ENCODE measurements at regions not wholly inside any gene's neighbourhood (a gene's known extent, or its start where the extent isn't known, plus 50 kb on each side); places are given as distances from the start of the nearest gene placed in this dataset.
"Not testable (repeated sequence)": the region's sequence is repeated elsewhere in the genome, so short reads cannot be mapped to it uniquely, and the experiment has no call there.

DNA sequence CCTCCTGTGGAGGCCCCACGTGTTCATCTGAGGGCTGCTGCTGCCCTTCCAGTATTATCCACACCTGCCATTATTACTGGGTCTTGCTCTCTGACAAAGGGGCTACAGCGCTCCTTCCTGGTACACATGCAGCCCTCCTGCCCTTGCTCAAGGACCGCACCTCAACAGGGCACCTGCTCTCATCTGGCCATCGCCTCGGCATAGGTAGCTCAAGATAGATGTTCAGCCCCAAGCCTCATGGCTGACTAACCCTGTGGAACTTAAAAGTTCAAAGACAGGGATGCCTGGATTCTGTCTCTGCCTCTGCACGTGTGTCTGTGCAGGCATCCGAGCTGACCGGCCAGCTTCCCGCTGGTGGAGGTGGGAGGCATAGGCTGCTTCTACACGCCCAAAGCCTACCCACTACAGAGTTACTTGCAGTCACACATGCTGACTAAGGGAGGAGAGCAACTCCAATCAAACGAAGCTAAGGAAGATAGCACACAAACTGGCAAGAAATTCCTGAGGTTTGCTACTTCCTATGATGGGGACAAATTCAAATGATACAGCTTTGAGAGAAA lies 152.5 kb upstream of the ATP10A start:
- DNase-seq = no peak

DNA sequence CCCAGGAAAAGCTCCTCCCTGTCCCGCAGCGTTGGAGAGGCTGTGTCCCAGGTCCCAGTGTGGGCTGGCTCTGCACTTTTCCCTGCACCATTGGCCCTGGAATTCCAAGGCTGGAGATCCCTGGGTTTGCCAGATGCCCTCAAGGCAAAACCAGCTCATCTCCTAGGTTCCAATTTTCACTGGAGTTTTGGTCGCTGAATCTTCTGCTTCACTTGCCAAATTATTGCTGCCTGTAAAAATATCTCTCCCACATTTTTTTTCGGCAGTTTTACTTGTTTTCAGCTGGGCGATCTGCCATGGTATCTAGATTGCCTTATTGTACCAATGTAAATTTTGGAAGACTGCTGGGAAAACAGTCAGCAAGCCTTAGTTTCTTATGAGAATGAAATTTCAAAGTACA lies 150.9 kb upstream of the ATP10A start:
- DNase-seq = no peak

DNA sequence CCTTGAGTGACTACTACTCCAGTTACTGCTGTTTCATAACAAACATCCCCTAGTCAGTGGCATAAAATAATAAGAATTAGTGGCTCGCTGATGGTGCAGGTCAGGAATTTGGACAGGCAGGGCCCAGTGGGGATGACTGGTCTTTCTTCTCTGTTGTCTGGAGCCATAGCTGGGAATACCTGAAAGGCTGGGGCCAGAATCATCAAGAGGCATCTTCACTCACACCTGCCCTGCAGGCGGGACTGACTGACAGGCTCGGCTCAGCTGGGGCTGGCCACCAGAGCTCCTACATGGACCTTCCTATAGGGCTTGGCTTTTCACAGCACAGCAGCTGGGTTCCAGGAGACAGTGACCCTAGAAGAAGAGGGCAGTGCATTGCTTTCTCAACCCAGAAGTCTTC lies 148.8 kb upstream of the ATP10A start:
- DNase-seq = no peak

DNA sequence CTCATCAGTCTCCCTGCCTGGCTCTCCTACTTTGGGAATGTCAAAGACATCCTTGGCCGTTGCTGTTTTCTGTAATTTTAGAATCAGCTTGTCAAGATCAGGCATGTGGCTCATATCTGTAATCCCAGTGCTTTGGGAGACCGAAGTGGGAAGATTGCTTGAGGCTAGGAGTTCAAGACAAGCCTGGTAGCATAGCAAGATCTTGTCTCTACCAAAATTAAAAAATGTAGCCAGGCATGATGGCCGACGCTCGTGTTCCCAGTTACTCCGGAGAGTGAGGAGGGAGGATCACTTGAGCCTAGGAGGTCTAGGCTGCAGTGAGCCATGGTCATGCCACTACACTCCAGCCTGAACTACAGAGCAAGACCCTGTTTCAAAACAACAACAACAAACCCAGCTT lies 144.0 kb upstream of the ATP10A start:
- no peak for DNase-seq

DNA sequence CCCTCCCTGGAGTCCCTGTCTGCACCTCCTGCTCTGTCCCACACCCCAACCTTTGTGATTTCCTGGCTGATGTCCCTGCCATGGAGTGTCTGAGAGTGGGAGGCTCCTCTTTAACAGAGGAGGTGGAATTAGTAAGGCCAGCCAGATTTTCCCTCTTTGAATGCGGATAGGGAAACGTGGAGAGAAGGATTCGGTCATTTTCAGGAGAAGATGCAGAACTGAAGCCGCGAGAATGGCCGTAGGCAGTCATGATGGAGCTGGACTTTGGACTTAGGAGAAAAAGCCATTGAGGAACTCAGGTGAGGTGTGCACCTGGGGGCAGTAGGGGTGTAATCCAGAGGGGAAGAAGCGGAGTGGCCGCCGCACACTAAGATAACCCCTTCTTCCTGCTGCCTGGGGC lies 138.1 kb upstream of the ATP10A start:
- DNase-seq = no peak

DNA sequence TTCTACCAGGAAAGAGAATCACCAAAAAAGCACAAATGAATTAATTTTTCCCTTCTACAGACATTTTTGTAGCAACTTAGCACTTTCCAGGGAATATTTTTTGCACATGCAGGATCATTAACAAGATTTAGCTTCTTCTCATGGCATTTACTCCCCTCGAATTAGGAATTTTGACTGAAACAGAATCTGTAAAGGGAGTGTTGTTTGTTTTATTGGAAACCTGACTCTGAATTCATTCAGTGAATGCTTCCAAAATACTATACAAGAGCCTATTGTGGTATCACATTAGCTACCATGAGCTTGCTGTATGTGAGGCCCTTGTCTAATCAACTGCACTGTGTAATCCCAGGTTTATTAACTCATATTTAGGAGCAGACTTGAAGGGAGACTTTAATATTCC lies 130.4 kb upstream of the ATP10A start:
- peak; percentile 22 for DNase-seq

DNA sequence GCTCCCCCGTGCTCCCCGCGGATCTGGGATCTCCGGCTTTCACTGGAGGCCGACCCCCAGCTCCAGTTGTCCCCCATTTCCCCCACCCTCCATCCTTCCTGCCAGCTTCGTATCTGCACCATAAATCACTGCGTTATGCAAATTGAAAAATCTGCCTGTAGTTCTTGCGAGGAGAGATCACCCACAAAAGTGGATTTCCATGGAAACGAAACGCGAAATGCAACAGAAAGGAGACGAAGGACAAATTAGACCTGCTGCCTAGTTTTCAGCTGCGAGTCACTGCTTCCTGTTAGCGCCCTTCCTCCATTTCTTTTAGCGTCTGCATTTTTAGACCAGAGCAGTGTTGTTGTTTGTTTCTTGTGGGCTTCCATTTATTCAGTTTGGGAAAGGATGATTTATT lies 127.1 kb upstream of the ATP10A start:
- DNase-seq = no peak

DNA sequence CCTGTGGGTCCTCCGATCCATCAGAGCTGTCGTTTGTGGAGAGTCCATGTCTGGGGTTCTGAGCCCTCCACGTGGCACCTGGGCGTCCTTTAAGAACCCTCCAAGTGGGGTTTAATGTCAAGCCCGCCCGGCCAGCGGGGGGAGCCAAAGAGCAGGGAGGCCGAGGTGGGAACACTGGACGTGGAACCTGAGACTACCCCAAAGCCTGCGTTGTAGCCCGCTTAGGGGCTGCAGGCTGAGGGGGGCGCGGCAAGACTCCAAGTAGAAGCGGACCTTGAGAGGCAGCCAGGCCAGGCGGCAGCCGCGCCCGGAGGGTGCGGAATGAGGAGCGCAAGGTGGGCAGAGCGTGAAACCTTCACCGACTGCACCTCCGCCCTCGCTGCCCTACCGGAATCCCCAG lies 126.2 kb upstream of the ATP10A start:
- no peak for DNase-seq

DNA sequence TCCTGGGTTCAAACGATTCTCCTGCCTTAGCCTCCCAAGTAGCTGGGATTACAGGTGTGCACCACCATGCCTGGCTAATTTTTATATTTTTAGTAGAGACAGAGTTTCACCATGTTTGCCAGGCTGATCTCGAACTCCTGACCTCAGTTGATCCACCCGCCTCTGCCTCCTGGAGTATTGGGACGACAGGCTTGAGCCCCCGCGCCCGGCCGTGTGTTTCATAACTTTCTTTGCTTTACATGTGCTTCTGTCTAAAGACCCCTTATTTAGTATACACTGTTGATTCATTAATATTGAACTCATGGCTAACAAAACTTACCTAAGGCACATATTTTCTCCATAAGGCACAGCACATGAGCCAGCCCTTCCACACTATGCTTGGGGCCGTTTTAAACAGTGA lies 125.6 kb upstream of the ATP10A start:
- not testable (repeated sequence) for DNase-seq

DNA sequence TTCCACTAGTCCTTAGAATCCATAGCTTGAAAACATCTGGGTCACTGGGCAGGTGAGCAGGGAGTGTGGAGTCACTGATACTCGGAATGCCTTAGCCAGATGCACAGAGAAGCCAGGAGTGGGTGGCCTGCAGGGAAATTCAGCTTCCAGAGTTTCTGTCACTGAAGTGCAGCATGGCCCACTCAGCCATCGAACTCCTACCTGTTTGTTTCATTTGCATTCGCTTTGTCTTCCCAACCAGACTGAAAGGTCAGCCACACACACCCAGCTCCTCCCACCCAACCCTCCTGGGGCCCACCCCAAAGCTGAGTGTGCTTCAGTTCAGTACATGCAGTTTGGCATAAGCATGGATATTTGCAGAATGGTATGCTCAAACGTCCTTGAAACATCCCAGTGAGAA lies 124.5 kb upstream of the ATP10A start:
- DNase-seq = no peak

DNA sequence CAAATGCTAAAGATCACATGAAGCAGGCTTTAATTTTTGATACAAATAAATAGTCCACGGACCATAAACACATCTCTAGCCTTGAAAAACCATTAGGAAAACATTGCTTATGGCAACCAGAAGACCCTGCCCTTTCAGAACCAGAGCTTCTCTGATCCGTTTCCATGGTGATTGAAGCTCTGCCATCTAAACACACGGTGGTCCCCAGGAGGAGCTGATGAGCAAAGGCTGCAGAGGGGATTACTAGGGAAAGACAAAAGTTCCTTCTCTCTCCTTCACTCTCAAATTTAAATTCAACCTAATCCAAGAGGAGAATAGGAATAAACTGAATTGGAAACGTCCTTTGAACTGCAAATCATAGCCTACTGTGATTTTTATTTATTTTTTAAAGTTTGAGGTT lies 122.0 kb upstream of the ATP10A start:
- no peak for DNase-seq

DNA sequence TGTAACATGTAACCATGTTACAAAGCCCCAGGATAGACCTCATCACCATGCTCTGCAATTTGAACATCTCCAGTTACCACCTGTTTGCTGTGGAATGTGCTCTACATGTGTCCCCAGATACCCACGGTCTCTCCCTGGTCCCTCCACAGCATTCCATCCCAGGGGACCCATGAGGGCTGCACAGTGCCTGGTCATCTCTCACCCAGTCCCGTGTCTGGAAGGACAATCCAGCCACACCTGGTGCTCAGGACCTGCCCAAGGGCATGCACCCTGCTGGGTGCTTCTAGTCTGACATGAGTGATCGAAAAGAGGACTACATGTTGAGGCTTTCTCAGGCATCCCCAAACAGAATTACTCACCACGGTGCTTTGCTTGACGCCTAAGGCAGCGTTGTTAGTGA lies 119.6 kb upstream of the ATP10A start:
- DNase-seq = no peak

DNA sequence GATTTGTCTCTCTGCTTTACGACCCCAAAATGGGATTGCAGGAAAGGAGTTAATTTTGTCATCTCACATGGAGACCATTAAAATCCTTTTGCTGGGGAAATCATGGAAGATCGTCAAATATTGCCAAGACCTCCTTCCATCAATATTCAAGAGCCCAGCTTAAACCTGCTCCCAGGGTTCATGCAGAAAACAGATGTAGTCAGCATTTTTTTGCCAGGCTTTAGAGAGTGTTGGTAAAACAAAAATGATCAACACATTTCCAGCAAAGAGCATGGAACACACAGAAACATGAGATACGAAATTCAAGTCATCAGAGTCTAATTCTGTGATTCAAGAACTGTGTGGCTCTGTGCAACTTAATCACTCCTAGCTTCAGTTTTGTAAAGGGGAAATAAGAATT lies 118.0 kb upstream of the ATP10A start:
- no peak for DNase-seq

DNA sequence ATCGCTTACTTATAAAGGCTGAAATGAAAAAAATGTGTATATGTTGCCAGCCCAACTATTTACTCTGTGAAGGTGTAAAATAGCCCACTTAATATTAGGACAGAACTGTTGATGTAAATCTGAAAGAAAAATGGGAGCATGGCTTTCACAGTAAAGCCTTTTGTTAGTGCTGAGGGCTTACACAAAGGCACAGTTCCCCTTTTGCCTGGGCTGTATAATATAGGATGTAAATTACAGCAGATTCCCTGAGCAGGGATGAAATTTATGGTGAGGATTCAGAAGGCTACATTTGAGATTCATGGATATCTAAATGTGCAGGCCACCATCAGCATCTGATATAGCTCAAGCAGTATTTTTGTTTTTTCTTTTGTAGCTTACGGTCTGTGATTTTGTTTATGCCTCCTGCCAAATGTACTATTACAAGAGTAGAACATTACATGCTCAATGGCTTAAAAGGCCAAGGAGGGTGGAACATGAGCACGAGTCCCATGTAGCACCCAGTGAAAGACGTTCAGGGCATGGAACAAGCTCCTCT lies 109.1 kb upstream of the ATP10A start:
- no peak for DNase-seq

DNA sequence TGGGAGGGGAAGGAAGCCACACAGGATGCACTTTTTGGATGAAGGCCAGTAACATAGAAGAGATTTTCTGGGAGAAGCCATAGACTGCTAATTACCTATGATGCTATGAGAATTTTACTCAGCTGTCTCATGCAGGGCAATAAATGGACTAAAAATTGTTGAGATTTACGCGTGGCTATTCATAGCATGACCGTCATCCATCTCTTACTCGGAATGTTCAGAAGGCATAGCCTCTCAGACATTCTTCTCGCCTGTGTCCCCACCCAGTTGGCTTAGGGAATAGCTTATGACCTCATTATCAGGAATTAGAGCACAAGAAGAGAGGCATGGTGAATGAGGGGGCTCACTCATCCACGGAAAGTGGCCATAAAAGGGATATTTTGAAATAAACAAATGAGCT lies 107.9 kb upstream of the ATP10A start:
- DNase-seq = no peak

DNA sequence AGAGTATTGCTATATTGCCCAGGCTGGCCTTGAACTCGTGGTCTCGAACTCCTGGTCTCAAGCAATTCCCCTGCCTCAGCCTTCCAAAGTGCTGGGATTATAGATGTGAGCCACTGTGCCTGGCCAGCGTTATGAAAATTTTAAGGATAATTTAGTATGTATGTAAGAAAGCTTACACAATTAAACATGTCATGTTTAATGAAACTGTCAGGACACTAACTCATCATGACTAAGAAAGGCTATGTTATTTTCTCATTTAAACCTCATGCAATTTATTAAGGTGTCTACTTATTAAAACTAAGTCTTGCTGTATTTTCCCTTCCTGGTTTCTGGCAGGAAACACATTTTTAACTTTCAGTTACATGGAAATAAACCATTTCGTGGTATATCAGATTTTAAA lies 106.8 kb upstream of the ATP10A start:
- DNase-seq = no peak

DNA sequence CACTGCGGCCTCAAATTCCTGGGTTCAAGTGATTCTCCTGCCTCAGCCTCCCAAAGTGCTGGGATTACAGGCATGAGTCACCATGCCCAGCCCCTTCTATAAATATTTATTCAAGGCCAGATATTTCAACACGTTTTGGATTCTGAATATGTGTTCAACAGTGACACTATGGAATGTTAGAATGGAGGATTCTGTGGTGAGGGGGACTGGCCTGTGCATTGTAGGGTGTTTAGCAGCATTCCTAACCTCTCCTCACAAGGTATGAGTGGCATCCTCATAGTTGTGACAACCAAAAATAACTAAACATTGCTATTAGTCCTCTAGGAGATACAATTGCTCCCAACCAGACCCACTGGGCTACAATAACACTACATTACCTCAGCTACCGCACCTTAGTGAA lies 104.0 kb upstream of the ATP10A start:
- DNase-seq = no peak

DNA sequence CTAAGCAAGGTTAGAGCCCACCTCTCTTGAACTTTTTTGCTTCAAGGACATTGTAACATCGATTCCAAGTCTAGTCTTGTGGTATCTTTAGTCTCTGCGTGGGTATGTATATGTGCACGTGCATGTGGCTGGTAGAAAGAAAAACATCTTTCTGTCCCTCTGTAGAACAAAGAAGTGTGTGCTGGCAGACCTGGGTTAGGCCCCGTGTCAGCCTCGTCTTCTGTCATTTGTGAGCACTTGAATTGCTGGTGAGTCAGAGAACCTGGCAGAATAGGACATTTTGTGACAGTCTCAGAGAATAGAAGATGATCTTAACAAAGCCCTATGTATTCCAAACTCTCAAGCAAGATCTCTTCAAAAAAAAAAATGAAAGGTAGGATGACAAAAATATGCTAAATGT lies 102.2 kb upstream of the ATP10A start:
- DNase-seq = no peak

DNA sequence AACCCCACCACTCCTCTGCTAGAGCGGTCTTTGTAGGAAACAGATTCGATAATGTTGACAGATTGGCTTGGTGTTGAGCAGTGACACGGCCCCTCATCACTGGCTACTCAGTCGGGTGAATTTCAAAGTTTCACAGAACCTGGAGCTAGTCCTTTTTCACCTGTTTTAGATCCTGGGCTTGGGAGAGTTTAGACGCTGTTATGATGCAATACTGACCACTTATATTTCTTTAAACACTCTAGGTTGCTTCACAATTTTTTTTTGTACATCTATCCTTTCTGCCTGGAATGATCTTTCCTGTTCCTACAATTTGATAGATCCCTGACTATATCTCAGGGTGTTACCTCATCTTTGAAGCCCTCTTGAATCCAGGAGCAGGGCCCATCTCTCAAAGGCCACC lies 97.1 kb upstream of the ATP10A start:
- no peak for DNase-seq

DNA sequence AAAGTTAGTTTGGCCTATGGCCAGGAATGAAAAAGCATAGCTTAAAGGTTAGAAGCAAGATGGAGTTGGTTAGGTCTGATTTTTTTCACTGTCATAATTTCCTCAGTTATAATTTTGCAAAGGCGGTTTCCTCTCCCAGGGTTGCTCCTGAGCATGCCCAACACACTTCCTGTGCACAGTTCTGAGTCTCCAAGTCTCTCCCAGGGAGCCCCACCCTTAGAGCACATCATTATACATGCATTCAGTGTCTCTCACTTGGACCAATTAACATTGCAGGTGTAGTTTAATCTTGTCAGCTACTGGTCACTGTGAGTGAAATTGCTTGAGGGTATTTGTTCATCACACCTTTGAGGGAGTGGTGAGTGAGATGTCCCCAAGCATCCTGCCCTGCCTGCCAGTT lies 96.0 kb upstream of the ATP10A start:
- DNase-seq = no peak

DNA sequence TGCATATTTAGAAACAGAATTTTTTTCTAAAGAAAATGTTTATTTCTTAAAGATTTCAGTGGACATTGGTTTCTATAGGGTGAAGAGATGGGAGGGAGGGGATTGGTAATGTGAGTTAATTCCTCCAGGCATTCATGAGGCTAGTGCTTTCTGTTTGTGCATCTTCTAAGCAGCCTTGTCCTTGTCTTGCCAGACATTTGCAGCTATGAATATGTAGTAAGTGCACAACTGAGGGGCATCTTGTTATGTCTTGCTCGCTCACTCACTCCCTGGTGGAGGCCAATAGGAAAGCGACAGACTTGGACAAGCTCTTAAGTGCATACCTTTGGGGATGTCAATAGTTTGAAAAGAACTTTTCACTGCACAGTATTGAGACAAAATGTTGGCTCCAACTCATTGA lies 92.5 kb upstream of the ATP10A start:
- no peak for DNase-seq

DNA sequence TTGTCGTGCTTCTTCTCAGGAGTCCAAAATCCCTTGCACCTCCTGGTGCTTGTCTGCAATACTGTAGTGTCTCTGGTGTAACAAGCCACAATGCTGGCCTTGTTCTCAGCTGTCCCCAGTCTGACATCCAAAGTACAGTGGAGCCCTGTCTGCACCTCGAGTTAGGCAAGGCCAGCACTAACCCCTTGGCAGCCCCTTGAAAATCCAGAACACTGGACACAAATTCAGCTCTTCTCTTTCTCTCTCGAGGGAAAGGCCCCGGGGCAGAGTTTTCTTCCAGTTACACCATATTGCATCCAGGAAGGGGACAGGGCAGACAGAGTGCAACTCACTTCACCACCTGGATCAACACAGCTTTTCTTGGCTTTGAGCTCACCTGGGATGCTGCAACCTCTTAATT lies 91.3 kb upstream of the ATP10A start:
- DNase-seq = no peak

DNA sequence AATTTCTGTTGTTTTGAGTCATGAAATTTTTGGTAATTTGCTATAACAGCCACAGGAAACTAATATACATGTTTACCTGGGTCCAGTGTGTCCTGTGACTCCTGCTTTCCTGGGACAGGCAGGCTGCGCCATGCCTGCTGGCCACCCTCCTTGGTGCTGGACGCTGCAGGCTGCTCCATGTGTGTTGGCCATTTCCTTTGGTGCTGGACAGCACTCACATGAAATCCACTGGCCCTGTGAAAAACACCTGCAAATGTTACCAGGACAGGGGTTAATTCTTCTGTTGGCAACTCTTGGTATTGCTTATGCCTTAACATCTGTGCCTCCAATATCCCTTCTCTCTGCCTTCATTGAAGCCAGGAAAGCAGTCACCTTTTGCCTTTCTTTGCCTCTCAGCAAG lies 86.9 kb upstream of the ATP10A start:
- DNase-seq = no peak

DNA sequence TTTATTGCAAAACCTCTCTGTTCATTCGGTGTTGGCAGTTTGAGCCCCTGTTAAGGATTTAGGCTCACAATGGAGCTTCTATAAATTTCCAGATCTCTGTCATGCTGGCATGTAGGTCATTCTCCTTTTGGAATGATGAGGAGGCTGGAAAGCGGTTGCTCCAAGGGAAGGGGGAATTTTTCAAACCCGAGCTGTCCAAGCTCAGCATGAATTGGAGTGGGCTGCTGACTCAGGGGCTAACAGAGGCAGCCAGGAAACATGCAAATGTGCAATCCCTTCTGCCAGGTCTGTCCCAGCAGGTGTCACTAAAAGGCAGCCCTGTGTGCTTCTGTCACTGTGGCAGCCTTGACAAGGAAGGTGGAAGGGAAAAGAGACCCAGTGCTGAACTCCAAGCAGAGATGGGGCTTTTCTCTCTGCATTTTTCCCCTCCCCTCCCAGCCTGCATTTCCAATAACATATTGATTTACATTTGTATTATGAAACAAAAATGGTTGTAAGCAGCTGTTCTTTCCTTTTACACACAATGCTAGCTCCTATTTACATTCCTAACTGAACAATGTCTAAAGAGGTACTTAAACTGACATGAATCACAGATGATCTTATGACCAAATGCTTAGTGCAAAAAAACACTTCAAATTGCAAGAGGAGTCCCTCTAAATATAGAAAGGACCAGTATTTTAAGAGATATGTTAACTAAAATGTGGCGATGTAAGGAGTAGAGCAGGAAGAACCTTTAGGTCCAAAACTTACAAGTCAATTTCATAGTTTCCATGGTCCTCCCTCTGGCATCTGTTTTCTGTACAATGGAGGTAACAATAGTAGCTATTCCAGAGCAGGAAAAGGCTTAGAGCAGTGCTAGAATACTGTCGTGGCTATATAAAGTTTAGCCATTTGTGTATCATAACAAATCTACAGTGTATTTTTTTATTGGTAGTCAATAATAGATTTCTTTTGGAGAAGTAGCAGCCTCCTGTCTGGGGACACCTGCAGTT lies 84.5 kb upstream of the ATP10A start:
- peak; percentile 77 for DNase-seq

Data from NCI-H1092 treated with DMSO at 0.1 percent for 48 hours (cell line).